Epithelial cell of esophagus (primary cell): ENCODE measurements at regions not wholly inside any gene's neighbourhood (a gene's known extent, or its start where the extent isn't known, plus 50 kb on each side); places are given as distances from the start of the nearest gene placed in this dataset.

ENCODE experiments used
- DNase-seq: peaks from one replicate; pipeline ENCODE4 v3.0.0; 2010; ENCODE audit warnings: low read depth
- H3K4me3 ChIP-seq: 2 replicates; pipeline ENCODE4 v1.5.1; 2011; ENCODE audit warnings: mild to moderate bottlenecking, low read length, control low read depth
- CTCF ChIP-seq: IDR thresholded peaks from 2 replicates; pipeline ENCODE4 v1.5.1; 2011; ENCODE audit warnings: low read depth, mild to moderate bottlenecking, low read length, control low read depth, inconsistent platforms; ENCODE audit not compliant: insufficient read depth; ENCODE audit errors: missing control alignments

- peak; percentile 96 for DNase-seq
- no peak for TF ChIP-seq CTCF
- H3K4me3 ChIP-seq, result no peak overlapping the region
Measured at GRCh38 chr12:88325076-88325815, 183.1 kb downstream of the TMTC3 start.

- TF ChIP-seq CTCF, result no peak
Measured at GRCh38 chr12:88325816-88326189, 183.7 kb downstream of the TMTC3 start.

GRCh38 chr12:88327276-88327675, 185.2 kb downstream of the TMTC3 start:
- no peak overlapping the region for H3K4me3 ChIP-seq
- DNase-seq, result no peak
- no peak for TF ChIP-seq CTCF

More at GRCh38 chr12:88325816-88326189, 183.7 kb downstream of the TMTC3 start:
- DNase-seq, result no peak
- H3K4me3 ChIP-seq, result no peak overlapping the region

GRCh38 chr12:88328090-88328489, 186.0 kb downstream of the TMTC3 start:
- no peak for TF ChIP-seq CTCF
- DNase-seq, result no peak

GRCh38 chr12:88329833-88330232, 187.7 kb downstream of the TMTC3 start:
- DNase-seq, result peak; percentile 34
- TF ChIP-seq CTCF, result no peak
- H3K4me3 ChIP-seq, result no peak overlapping the region

More at GRCh38 chr12:88328090-88328489, 186.0 kb downstream of the TMTC3 start:
- no peak overlapping the region for H3K4me3 ChIP-seq

- TF ChIP-seq CTCF, result no peak
- no peak overlapping the region for H3K4me3 ChIP-seq
- peak; percentile 95 for DNase-seq
Measured at GRCh38 chr12:88334271-88334670, 192.2 kb downstream of the TMTC3 start.
